CD1c-positive myeloid dendritic cell (primary cell): ENCODE measurements at regions not wholly inside any gene's neighbourhood (a gene's known extent, or its start where the extent isn't known, plus 50 kb on each side); places are given as distances from the start of the nearest gene placed in this dataset.
"Not testable (repeated sequence)": the region's sequence is repeated elsewhere in the genome, so short reads cannot be mapped to it uniquely, and the experiment has no call there.

Source experiments
- DNase-seq: peaks from one replicate; pipeline ENCODE4 v3.0.0-alpha.2; 2016; ENCODE audit errors: extremely low spot score

GRCh38 chr22:44630826-44631225, 71.2 kb upstream of the PRR5 start:
- DNase-seq, result no peak

- no peak for DNase-seq
Measured at GRCh38 chr22:44628835-44629234, 73.2 kb upstream of the PRR5 start.

GRCh38 chr22:44628273-44628672, 73.7 kb upstream of the PRR5 start:
- no peak for DNase-seq

- DNase-seq, result no peak
Measured at GRCh38 chr22:44627521-44628139, 74.4 kb upstream of the PRR5 start.

GRCh38 chr22:44625981-44626687, 75.9 kb upstream of the PRR5 start:
- peak; percentile 85 for DNase-seq

- no peak for DNase-seq
Measured at GRCh38 chr22:44625421-44625760, 76.6 kb upstream of the PRR5 start.

- DNase-seq, result no peak
Measured at GRCh38 chr22:44624689-44625420, 77.1 kb upstream of the PRR5 start.

GRCh38 chr22:44623771-44624510, 78.1 kb upstream of the PRR5 start:
- DNase-seq, result peak; percentile 18

GRCh38 chr22:44622679-44623078, 79.3 kb upstream of the PRR5 start:
- DNase-seq, result no peak

- no peak for DNase-seq
Measured at GRCh38 chr22:44622147-44622427, 79.9 kb upstream of the PRR5 start.

- no peak for DNase-seq
Measured at GRCh38 chr22:44621401-44622146, 80.4 kb upstream of the PRR5 start.

- DNase-seq, result no peak
Measured at GRCh38 chr22:44620841-44621257, 81.2 kb upstream of the PRR5 start.

GRCh38 chr22:44620129-44620840, 81.7 kb upstream of the PRR5 start:
- DNase-seq, result peak; percentile 81

- DNase-seq, result not testable (repeated sequence)
Measured at GRCh38 chr22:44619560-44620128, 82.4 kb upstream of the PRR5 start.

- not testable (repeated sequence) for DNase-seq
Measured at GRCh38 chr22:44618910-44619309, 83.1 kb upstream of the PRR5 start.

- DNase-seq, result no peak
Measured at GRCh38 chr22:44618400-44618799, 83.6 kb upstream of the PRR5 start.

GRCh38 chr22:44617828-44618227, 84.2 kb upstream of the PRR5 start:
- DNase-seq, result no peak

GRCh38 chr22:44616882-44617655, 84.9 kb upstream of the PRR5 start:
- no peak for DNase-seq

- no peak for DNase-seq
Measured at GRCh38 chr22:44616461-44616860, 85.5 kb upstream of the PRR5 start.

GRCh38 chr22:44615602-44616180, 86.3 kb upstream of the PRR5 start:
- DNase-seq, result no peak
